DND-41 (cell line): ENCODE measurements at regions not wholly inside any gene's neighbourhood (a gene's known extent, or its start where the extent isn't known, plus 50 kb on each side); places are given as distances from the start of the nearest gene placed in this dataset.

Experiments
- CTCF ChIP-seq: IDR thresholded peaks from 2 replicates; pipeline ENCODE4 v1.5.1; 2012; ENCODE audit warnings: borderline replicate concordance, low read length, moderate library complexity, mild to moderate bottlenecking; ENCODE audit not compliant: poor library complexity, severe bottlenecking; ENCODE audit errors: extremely low read depth
- EZH2 ChIP-seq: IDR thresholded peaks from 3 replicates; pipeline ENCODE4 v1.6.1; 2012; ENCODE audit warnings: borderline replicate concordance, low read depth, mild to moderate bottlenecking, moderate library complexity, low read length, inconsistent platforms; ENCODE audit not compliant: severe bottlenecking

- TF ChIP-seq CTCF (no peak), EZH2 (no peak)
These were observed 90.8 kb upstream of the PIK3CG start for GRCh38 chr7:106774213-106774767.
